HEK293 (cell line): ENCODE measurements at regions not wholly inside any gene's neighbourhood (a gene's known extent, or its start where the extent isn't known, plus 50 kb on each side); places are given as distances from the start of the nearest gene placed in this dataset.

Experiments used
- CTCF ChIA-PET: fragments of 350-600 bp; formaldehyde crosslinking; extraction: SDS; loops from one replicate; lab custom pipeline; 2021; ENCODE audit warnings: antibody characterized with exemption; lab: Yijun Ruan, JAX
- POLR2A ChIA-PET: fragments of 300-600 bp; formaldehyde crosslinking; extraction: SDS; loops from one replicate; lab custom pipeline; 2020; ENCODE audit warnings: antibody characterized with exemption, inconsistent platforms; lab: Yijun Ruan, JAX
- H3K27ac ChIP-seq: fragments of 200-500 bp; sonication (Bioruptor generic); 2 replicates; pipeline ENCODE4 v1.5.1; 2014; ENCODE audit warnings: low read depth, low read length, control low read depth, inconsistent platforms; ENCODE audit errors: extremely low read depth
- H3K36me3 ChIP-seq, 2 experiments: fragments of 200-500 bp in 1 of 2; sonication (Bioruptor generic) in 1 of 2; 1 replicate in 1 of 2; 2 replicates in 1 of 2; pipeline ENCODE4 v1.5.1; 2014 to 2017; ENCODE audit warnings: inconsistent platforms in 2 of 2, low read length in 2 of 2; ENCODE audit not compliant: control insufficient read depth in 2 of 2, insufficient read depth in 1 of 2
- H3K4me1 ChIP-seq: fragments of 200-500 bp; sonication (Bioruptor generic); 2 replicates; pipeline ENCODE4 v1.5.1; 2014; ENCODE audit warnings: mild to moderate bottlenecking, low read length, inconsistent platforms; ENCODE audit not compliant: control insufficient read depth, insufficient read depth
- H3K4me3 ChIP-seq: 2 replicates; pipeline ENCODE4 v1.5.1; 2011; ENCODE audit warnings: low read depth, mild to moderate bottlenecking, control low read depth, low read length, moderate library complexity
- H3K9me3 ChIP-seq: fragments of 200-500 bp; sonication (Bioruptor generic); 2 replicates; pipeline ENCODE4 v1.5.1; 2014; ENCODE audit warnings: low read depth, low read length, inconsistent platforms; ENCODE audit not compliant: control insufficient read depth, insufficient read depth
- AEBP2 ChIP-seq: fragments of 450-650 bp; formaldehyde crosslinking; IDR thresholded peaks from 2 replicates; pipeline ENCODE4 v1.5.1; 2016; ENCODE audit warnings: missing biosample characterization, missing genetic modification characterization, borderline replicate concordance
- HOXC10 ChIP-seq: sonication (generic); formaldehyde crosslinking; IDR thresholded peaks from 2 replicates; pipeline ENCODE4 v1.8.1; 2023; ENCODE audit warnings: mild to moderate bottlenecking, missing genetic modification reagents
- KLF10 ChIP-seq: fragments of 450-650 bp; IDR thresholded peaks from 2 replicates; pipeline ENCODE4 v1.5.1; 2018; ENCODE audit warnings: missing biosample characterization, mild to moderate bottlenecking, missing genetic modification characterization
- MZF1 ChIP-seq: fragments of 450-650 bp; formaldehyde crosslinking; IDR thresholded peaks from 2 replicates; pipeline ENCODE4 v1.5.1; 2017; ENCODE audit warnings: missing biosample characterization, missing genetic modification characterization, borderline replicate concordance
- SCRT1 ChIP-seq: fragments of 450-650 bp; formaldehyde crosslinking; IDR thresholded peaks from 2 replicates; pipeline ENCODE4 v1.5.1; 2016; ENCODE audit warnings: missing biosample characterization, missing genetic modification characterization, borderline replicate concordance
- SETDB1 ChIP-seq: IDR thresholded peaks from one replicate; pipeline ENCODE4 v1.6.1; 2017; ENCODE audit warnings: mild to moderate bottlenecking, low read length, moderate library complexity, mixed read lengths; ENCODE audit not compliant: insufficient read length
- ZNF211 ChIP-seq: fragments of 450-650 bp; formaldehyde crosslinking; IDR thresholded peaks from 2 replicates; pipeline ENCODE4 v1.5.1; 2016; ENCODE audit warnings: low read depth, missing biosample characterization, missing genetic modification characterization
- ZNF214 ChIP-seq: fragments of 450-650 bp; formaldehyde crosslinking; IDR thresholded peaks from 2 replicates; pipeline ENCODE4 v1.5.1; 2017; ENCODE audit warnings: missing biosample characterization, mild to moderate bottlenecking, missing genetic modification characterization, borderline replicate concordance
- ZNF248 ChIP-seq: fragments of 450-650 bp; formaldehyde crosslinking; IDR thresholded peaks from 2 replicates; pipeline ENCODE4 v1.5.1; 2017; ENCODE audit warnings: missing biosample characterization, missing genetic modification characterization
- ZNF280D ChIP-seq: fragments of 450-650 bp; formaldehyde crosslinking; IDR thresholded peaks from 2 replicates; pipeline ENCODE4 v1.5.1; 2016; ENCODE audit warnings: missing biosample characterization, missing genetic modification characterization
- ZNF394 ChIP-seq: fragments of 450-650 bp; formaldehyde crosslinking; IDR thresholded peaks from 2 replicates; pipeline ENCODE4 v1.5.1; 2016; ENCODE audit warnings: missing biosample characterization, missing genetic modification characterization, mild to moderate bottlenecking, moderate library complexity, borderline replicate concordance
- ZNF433 ChIP-seq: fragments of 450-650 bp; formaldehyde crosslinking; IDR thresholded peaks from 2 replicates; pipeline ENCODE4 v1.5.1; 2016; ENCODE audit warnings: missing biosample characterization, missing genetic modification characterization, low read depth
- ZNF558 ChIP-seq: fragments of 450-650 bp; formaldehyde crosslinking; IDR thresholded peaks from 2 replicates; pipeline ENCODE4 v1.5.1; 2016; ENCODE audit warnings: missing biosample characterization, missing genetic modification characterization
- ZNF571 ChIP-seq: fragments of 450-650 bp; formaldehyde crosslinking; IDR thresholded peaks from 2 replicates; pipeline ENCODE4 v1.5.0; 2017; ENCODE audit warnings: missing biosample characterization, missing genetic modification characterization
- ZNF664 ChIP-seq: fragments of 450-650 bp; formaldehyde crosslinking; IDR thresholded peaks from 2 replicates; pipeline ENCODE4 v1.5.1; 2016; ENCODE audit warnings: missing biosample characterization, missing genetic modification characterization
- ZNF701 ChIP-seq: fragments of 450-650 bp; formaldehyde crosslinking; IDR thresholded peaks from 2 replicates; pipeline ENCODE4 v1.5.1; 2016; ENCODE audit warnings: missing biosample characterization, missing genetic modification characterization
- ZNF707 ChIP-seq: fragments of 450-650 bp; formaldehyde crosslinking; IDR thresholded peaks from 2 replicates; pipeline ENCODE4 v1.5.1; 2016; ENCODE audit warnings: missing biosample characterization, missing genetic modification characterization
- ZNF837 ChIP-seq: fragments of 450-650 bp; formaldehyde crosslinking; IDR thresholded peaks from 2 replicates; pipeline ENCODE4 v1.5.1; 2016; ENCODE audit warnings: missing biosample characterization, missing genetic modification characterization
- TF ChIP-seq, protein P1 (sequence below): fragments of 450-650 bp; formaldehyde crosslinking; IDR thresholded peaks from 2 replicates; pipeline ENCODE4 v1.5.1; 2016; ENCODE audit warnings: missing biosample characterization, missing genetic modification characterization

DNA sequence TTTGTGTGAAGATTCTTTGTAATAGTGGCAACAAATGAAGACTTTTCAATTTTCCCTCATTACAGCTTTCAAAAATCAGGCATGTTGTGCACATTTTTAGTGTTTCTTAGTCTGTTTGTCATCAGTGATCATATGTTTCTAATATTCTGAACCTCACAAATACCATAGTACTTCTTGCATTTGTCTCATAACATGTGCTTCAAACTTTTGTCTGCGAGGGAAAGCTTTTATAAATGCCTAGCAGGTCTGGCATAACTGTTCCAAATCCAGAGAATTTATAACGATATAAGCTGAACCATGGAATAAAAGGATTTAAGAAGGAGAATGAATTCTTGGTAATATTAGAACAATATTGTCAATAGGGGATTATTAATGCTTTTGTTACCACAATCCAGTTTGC, 670.2 kb downstream of the RFPL4B start:
- TF ChIP-seq ZNF701 (tag by site-specific recombination) = no peak
- no peak for TF ChIP-seq ZNF571 (tag by site-specific recombination)
- TF ChIP-seq ZNF707 (tag by site-specific recombination) = no peak
- no peak for TF ChIP-seq ZNF394 (tag by site-specific recombination)
- TF ChIP-seq ZNF280D (tag by site-specific recombination) = no peak
- no peak for TF ChIP-seq AEBP2
- TF ChIP-seq, protein P1, sequence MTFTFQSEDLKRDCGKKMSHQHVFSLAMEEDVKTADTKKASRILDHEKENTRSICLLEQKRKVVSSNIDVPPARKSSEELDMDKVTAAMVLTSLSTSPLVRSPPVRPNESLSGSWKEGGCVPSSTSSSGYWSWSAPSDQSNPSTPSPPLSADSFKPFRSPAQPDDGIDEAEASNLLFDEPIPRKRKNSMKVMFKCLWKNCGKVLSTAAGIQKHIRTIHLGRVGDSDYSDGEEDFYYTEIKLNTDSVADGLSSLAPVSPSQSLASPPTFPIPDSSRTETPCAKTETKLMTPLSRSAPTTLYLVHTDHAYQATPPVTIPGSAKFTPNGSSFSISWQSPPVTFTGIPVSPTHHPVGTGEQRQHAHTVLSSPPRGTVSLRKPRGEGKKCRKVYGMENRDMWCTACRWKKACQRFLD (tag by site-specific recombination) = no peak
- TF ChIP-seq ZNF248 (tag by site-specific recombination) = no peak
- no peak for TF ChIP-seq MZF1 (tag by site-specific recombination)
- no peak for TF ChIP-seq ZNF558 (tag by site-specific recombination)
- TF ChIP-seq ZNF837 = no peak
- no peak for TF ChIP-seq HOXC10 (CRISPR knock-in tag)
- H3K27ac ChIP-seq = no peak overlapping the region
- CTCF ChIA-PET = interaction anchor here (1.3 kb wide), 1 partner anchor 11 kb away, joined by 4 read pairs; no protein-coding TSS in a partner anchor
- POLR2A ChIA-PET = no interaction called here
- no peaks in the 10 kb centered on the region for H3K9me3 ChIP-seq
- H3K4me1 ChIP-seq = no peaks in the 10 kb centered on the region
- H3K36me3 ChIP-seq = no peaks in the 10 kb centered on the region
- no peak overlapping the region for H3K4me3 ChIP-seq

- no peak for TF ChIP-seq KLF10 (tag by site-specific recombination)
- TF ChIP-seq ZNF664 (tag by site-specific recombination) = no peak
- no peak for TF ChIP-seq ZNF248 (tag by site-specific recombination)
- Histone ChIP-seq H3K4me1 (no peaks in the 10 kb centered on the region), H3K27ac (no peak overlapping the region), H3K36me3 (no peaks in the 10 kb centered on the region), H3K4me3 (no peak overlapping the region), H3K9me3 (no peaks in the 10 kb centered on the region)
- CTCF ChIA-PET = interaction anchor here (0.7 to 1.3 kb wide), 2 partner anchors 12 to 37 kb away, joined by 3 to 4 read pairs; no protein-coding TSS in a partner anchor
- POLR2A ChIA-PET = no interaction called here
Measured at GRCh38 chr6:113018351-113019151, 671.4 kb downstream of the RFPL4B start.

- TF ChIP-seq ZNF214 (tag by site-specific recombination) (no peak), SETDB1 (no peak), SCRT1 (no peak), ZNF701 (tag by site-specific recombination) (no peak), ZNF433 (no peak), ZNF211 (tag by site-specific recombination) (no peak)
- TF ChIP-seq, all 188 proteins: peak for 0
- H3K9me3 ChIP-seq = no peaks in the 10 kb centered on the region
- H3K4me1 ChIP-seq = no peaks in the 10 kb centered on the region
- no peak overlapping the region for H3K4me3 ChIP-seq
- CTCF ChIA-PET = interaction anchor here (0.6 kb wide), 1 partner anchor 324 kb away, joined by 3 read pairs; no protein-coding TSS in a partner anchor
- H3K36me3 ChIP-seq = no peaks in the 10 kb centered on the region
- POLR2A ChIA-PET = no interaction called here
- H3K27ac ChIP-seq = no peak overlapping the region
Measured at GRCh38 chr6:113019176-113019575, 672.0 kb downstream of the RFPL4B start.
